Fibroblast of mammary gland (primary cell): ENCODE measurements at regions not wholly inside any gene's neighbourhood (a gene's known extent, or its start where the extent isn't known, plus 50 kb on each side); places are given as distances from the start of the nearest gene placed in this dataset.

Experiments
- DNase-seq: peaks from one replicate; pipeline ENCODE4 v3.0.0-alpha.2; 2010; ENCODE audit warnings: low read depth
- H3K4me3 ChIP-seq: 2 replicates; pipeline ENCODE4 v1.5.1; 2011; ENCODE audit warnings: low read depth, mild to moderate bottlenecking, low read length, moderate library complexity; ENCODE audit not compliant: control insufficient read depth
- CTCF ChIP-seq: conservative IDR thresholded peaks from 2 replicates; pipeline ENCODE4 v1.5.1; 2011; ENCODE audit warnings: low read depth, low read length, inconsistent platforms; ENCODE audit not compliant: control insufficient read depth, insufficient read depth

DNA sequence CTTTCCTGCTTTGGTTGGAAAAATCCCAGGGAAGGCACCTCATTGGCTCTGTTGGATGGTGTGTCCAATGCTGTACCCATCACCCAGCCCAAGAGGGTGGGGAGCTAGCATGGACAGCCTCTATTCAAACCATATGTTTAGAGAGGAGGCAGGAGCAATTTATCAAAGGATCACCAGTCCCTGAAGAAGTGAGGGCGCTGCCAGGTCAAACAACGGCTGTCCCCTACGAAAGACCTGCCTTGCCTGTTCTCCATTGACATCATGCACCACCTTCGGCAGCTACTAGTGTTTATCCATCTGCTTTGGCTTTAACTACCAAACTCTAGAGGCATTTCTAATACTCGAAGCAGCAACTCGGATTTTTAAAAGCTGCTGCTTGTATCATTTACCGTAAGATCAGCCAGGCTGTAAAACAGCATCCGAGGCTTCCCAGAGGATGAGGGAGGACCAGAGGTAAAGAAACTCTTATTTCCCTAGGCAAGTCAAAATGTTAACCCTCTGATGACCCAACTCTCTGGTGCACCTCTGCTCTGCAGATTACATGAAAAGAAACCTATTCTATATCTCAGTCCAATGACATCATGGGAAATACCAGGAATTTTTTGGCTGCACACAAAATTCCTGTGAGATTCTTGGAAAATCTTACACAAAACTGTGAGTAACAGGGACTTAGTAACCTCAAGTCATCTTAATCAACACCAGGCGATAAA, 720.9 kb upstream of the TBX3 start:
- DNase-seq, result peak; percentile 89
- no peak for TF ChIP-seq CTCF
- no peak overlapping the region for H3K4me3 ChIP-seq

DNA sequence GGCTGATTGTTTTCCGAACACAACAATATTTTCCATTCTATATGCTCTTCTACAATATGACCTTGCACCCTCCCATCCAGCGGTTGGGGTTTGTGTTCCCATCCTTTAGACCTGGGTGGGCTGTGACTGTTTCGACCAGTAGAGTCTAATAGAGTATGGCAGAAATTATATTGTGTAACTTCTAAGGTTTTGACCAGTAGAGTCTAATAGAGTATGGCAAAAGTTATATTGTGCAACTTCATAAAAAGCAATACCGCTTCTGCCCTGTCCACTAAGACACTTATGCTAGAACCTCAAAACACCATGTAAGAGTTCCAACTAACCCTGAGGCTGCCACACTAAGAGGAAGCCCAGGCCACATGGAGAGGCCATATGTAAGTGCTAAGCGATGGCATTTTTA, 719.7 kb upstream of the TBX3 start:
- no peak for DNase-seq
- TF ChIP-seq CTCF, result no peak
- H3K4me3 ChIP-seq, result no peak overlapping the region

- H3K4me3 ChIP-seq, result no peak overlapping the region
- TF ChIP-seq CTCF, result no peak
- DNase-seq, result no peak
Measured at GRCh38 chr12:115403253-115403652, 719.3 kb upstream of the TBX3 start.

GRCh38 chr12:115402443-115403180, 718.6 kb upstream of the TBX3 start:
- peak; percentile 65 for DNase-seq
- TF ChIP-seq CTCF, result no peak
- H3K4me3 ChIP-seq, result no peak overlapping the region

GRCh38 chr12:115401761-115402160, 717.8 kb upstream of the TBX3 start:
- H3K4me3 ChIP-seq, result no peak overlapping the region
- no peak for DNase-seq
- TF ChIP-seq CTCF, result no peak

DNA sequence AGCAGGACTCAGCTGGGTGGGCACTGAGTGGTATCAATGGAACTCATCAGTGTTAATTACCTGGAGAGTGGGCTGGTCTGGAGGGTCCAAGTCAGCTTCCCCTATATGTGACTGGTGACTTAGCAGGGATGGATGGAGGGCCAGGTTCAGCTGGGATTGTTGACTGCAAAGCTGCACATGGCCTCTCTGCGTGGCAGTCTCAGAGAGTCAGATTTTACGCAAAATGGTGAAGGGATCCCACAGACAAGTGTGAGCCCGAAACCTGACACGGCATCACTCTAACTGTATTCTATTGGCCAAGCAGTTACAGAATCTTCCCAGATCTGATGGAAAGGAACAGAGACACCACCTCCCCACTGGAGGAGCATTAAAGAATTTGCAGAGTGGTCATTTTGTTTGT, 716.0 kb upstream of the TBX3 start:
- no peak for DNase-seq
- TF ChIP-seq CTCF, result no peak
- no peak overlapping the region for H3K4me3 ChIP-seq
